H1 (cell line): ENCODE measurements at regions not wholly inside any gene's neighbourhood (a gene's known extent, or its start where the extent isn't known, plus 50 kb on each side); places are given as distances from the start of the nearest gene placed in this dataset.

Experiments used
- ATF2 ChIP-seq: IDR thresholded peaks from 2 replicates; pipeline ENCODE4 v1.6.1; 2012; ENCODE audit warnings: low read length, inconsistent platforms
- MAX ChIP-seq: IDR thresholded peaks from 2 replicates; pipeline ENCODE4 v1.6.1; 2012; ENCODE audit warnings: inconsistent platforms
- POLR2AphosphoS5 ChIP-seq: IDR thresholded peaks from 2 replicates; pipeline ENCODE4 v1.6.1; 2011; ENCODE audit warnings: low read depth, low read length
- SAP30 ChIP-seq: fragments of 300-600 bp; sonication (generic); IDR thresholded peaks from 2 replicates; pipeline ENCODE4 v1.7.1; 2012; ENCODE audit warnings: low read length, moderate library complexity, mild to moderate bottlenecking, inconsistent platforms; ENCODE audit not compliant: insufficient read depth, insufficient replicate concordance
- SP2 ChIP-seq: IDR thresholded peaks from 2 replicates; pipeline ENCODE4 v1.6.1; 2012; ENCODE audit warnings: mild to moderate bottlenecking, low read length, inconsistent platforms
- SP4 ChIP-seq: IDR thresholded peaks from 2 replicates; pipeline ENCODE4 v1.6.1; 2012; ENCODE audit warnings: low read length, inconsistent platforms
- TF ChIP-seq, protein P1 (sequence below): fragments of 300-600 bp; sonication (generic); IDR thresholded peaks from 2 replicates; pipeline ENCODE4 v1.7.1; 2012; ENCODE audit warnings: low read length, moderate library complexity, mild to moderate bottlenecking, inconsistent platforms; ENCODE audit not compliant: insufficient replicate concordance

DNA sequence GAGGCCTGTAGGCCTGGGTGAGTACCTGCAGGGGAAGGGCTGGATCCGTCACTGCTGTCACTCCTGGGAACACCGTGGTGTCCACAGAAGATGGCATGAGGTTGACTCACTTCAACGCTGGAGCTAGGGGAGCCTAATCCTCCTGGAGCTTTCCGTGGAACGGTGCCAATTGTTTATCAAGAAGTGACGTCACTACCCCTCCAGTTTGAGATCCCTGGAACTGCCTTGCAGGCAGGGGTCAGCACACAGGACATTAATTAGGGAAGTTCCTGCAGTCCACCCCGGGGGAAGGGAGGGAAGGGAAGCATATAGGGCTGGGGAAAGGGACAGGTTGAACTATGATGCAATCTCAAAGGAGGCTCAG is 408.6 kb downstream of the GALR1 start (continued):
- TF ChIP-seq, protein P1, sequence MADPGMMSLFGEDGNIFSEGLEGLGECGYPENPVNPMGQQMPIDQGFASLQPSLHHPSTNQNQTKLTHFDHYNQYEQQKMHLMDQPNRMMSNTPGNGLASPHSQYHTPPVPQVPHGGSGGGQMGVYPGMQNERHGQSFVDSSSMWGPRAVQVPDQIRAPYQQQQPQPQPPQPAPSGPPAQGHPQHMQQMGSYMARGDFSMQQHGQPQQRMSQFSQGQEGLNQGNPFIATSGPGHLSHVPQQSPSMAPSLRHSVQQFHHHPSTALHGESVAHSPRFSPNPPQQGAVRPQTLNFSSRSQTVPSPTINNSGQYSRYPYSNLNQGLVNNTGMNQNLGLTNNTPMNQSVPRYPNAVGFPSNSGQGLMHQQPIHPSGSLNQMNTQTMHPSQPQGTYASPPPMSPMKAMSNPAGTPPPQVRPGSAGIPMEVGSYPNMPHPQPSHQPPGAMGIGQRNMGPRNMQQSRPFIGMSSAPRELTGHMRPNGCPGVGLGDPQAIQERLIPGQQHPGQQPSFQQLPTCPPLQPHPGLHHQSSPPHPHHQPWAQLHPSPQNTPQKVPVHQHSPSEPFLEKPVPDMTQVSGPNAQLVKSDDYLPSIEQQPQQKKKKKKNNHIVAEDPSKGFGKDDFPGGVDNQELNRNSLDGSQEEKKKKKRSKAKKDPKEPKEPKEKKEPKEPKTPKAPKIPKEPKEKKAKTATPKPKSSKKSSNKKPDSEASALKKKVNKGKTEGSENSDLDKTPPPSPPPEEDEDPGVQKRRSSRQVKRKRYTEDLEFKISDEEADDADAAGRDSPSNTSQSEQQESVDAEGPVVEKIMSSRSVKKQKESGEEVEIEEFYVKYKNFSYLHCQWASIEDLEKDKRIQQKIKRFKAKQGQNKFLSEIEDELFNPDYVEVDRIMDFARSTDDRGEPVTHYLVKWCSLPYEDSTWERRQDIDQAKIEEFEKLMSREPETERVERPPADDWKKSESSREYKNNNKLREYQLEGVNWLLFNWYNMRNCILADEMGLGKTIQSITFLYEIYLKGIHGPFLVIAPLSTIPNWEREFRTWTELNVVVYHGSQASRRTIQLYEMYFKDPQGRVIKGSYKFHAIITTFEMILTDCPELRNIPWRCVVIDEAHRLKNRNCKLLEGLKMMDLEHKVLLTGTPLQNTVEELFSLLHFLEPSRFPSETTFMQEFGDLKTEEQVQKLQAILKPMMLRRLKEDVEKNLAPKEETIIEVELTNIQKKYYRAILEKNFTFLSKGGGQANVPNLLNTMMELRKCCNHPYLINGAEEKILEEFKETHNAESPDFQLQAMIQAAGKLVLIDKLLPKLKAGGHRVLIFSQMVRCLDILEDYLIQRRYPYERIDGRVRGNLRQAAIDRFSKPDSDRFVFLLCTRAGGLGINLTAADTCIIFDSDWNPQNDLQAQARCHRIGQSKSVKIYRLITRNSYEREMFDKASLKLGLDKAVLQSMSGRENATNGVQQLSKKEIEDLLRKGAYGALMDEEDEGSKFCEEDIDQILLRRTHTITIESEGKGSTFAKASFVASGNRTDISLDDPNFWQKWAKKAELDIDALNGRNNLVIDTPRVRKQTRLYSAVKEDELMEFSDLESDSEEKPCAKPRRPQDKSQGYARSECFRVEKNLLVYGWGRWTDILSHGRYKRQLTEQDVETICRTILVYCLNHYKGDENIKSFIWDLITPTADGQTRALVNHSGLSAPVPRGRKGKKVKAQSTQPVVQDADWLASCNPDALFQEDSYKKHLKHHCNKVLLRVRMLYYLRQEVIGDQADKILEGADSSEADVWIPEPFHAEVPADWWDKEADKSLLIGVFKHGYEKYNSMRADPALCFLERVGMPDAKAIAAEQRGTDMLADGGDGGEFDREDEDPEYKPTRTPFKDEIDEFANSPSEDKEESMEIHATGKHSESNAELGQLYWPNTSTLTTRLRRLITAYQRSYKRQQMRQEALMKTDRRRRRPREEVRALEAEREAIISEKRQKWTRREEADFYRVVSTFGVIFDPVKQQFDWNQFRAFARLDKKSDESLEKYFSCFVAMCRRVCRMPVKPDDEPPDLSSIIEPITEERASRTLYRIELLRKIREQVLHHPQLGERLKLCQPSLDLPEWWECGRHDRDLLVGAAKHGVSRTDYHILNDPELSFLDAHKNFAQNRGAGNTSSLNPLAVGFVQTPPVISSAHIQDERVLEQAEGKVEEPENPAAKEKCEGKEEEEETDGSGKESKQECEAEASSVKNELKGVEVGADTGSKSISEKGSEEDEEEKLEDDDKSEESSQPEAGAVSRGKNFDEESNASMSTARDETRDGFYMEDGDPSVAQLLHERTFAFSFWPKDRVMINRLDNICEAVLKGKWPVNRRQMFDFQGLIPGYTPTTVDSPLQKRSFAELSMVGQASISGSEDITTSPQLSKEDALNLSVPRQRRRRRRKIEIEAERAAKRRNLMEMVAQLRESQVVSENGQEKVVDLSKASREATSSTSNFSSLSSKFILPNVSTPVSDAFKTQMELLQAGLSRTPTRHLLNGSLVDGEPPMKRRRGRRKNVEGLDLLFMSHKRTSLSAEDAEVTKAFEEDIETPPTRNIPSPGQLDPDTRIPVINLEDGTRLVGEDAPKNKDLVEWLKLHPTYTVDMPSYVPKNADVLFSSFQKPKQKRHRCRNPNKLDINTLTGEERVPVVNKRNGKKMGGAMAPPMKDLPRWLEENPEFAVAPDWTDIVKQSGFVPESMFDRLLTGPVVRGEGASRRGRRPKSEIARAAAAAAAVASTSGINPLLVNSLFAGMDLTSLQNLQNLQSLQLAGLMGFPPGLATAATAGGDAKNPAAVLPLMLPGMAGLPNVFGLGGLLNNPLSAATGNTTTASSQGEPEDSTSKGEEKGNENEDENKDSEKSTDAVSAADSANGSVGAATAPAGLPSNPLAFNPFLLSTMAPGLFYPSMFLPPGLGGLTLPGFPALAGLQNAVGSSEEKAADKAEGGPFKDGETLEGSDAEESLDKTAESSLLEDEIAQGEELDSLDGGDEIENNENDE, result no peak
- TF ChIP-seq POLR2AphosphoS5, result no peak
- TF ChIP-seq SP4, result no peak
- TF ChIP-seq ATF2, result no peak
- TF ChIP-seq SP2, result no peak
- TF ChIP-seq SAP30, result no peak
- no peak for TF ChIP-seq MAX
- TF ChIP-seq, all 59 proteins: peak for 0
